AG04450 (cell line): ENCODE measurements at regions not wholly inside any gene's neighbourhood (a gene's known extent, or its start where the extent isn't known, plus 50 kb on each side); places are given as distances from the start of the nearest gene placed in this dataset.
"Not testable (repeated sequence)": the region's sequence is repeated elsewhere in the genome, so short reads cannot be mapped to it uniquely, and the experiment has no call there.

Experiments used
- CTCF ChIA-PET: fragments of 300-600, 350-600 bp; formaldehyde crosslinking; extraction: SDS; loops from one replicate; lab custom pipeline; 2022; ENCODE audit warnings: antibody characterized with exemption, inconsistent platforms; lab: Charles Lee
- POLR2A ChIA-PET: fragments of 350-600 bp; formaldehyde crosslinking; extraction: SDS; loops from one replicate; lab custom pipeline; 2021; ENCODE audit warnings: antibody characterized with exemption, inconsistent platforms; lab: Yijun Ruan, JAX
- DNase-seq: peaks from one replicate; pipeline ENCODE4 v3.0.0-alpha.2; 2011; ENCODE audit warnings: low read depth, low spot score
- H3K27ac ChIP-seq: one replicate; pipeline ENCODE4 v1.5.1; 2012; ENCODE audit warnings: low read depth, low read length, control low read depth
- H3K27me3 ChIP-seq: one replicate; pipeline ENCODE4 v1.6.0; 2012; ENCODE audit warnings: low read length; ENCODE audit not compliant: control insufficient read depth, insufficient read depth
- H3K4me3 ChIP-seq: 2 replicates; pipeline ENCODE4 v1.5.1; 2011; ENCODE audit warnings: mild to moderate bottlenecking, low read depth, low read length, control low read depth
- H3K9me3 ChIP-seq: 2 replicates; pipeline ENCODE4 v1.5.1; 2012; ENCODE audit warnings: low read length; ENCODE audit not compliant: control insufficient read depth, insufficient read depth
- TF ChIP-seq, protein P1 (sequence below): IDR thresholded peaks from 2 replicates; pipeline ENCODE4 v1.5.1; 2011; ENCODE audit warnings: low read depth, low read length, control low read depth, inconsistent platforms

DNA sequence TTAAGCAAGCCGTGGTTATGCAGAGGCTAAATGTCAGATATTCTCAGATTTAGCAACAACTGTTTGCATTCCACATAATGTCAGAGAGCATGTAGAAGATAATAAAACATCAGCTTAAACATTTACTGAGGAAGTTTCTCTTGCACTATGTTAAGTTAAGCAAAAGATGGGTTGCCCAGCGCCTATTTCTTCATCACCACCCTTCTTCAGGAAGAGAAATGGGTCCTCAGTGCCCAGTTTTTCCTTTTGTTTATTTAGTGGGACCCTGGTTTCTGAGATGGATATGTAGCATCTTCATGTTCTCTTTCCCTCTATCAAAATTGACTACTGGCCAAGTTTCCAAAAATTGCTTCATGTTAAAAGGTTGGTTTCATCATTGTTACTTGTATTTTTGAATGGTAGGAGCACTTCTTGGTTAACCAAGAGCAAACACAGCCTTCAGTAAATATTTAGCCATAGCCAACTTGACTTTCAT is 356.8 kb downstream of the RFC3 start:
- CTCF ChIA-PET: no interaction called here
- H3K4me3 ChIP-seq: no peak overlapping the region
- POLR2A ChIA-PET: interaction anchor here (0.8 kb wide), 1 partner anchor 21 kb away, joined by 3 read pairs; no protein-coding TSS in a partner anchor
- TF ChIP-seq, protein P1, sequence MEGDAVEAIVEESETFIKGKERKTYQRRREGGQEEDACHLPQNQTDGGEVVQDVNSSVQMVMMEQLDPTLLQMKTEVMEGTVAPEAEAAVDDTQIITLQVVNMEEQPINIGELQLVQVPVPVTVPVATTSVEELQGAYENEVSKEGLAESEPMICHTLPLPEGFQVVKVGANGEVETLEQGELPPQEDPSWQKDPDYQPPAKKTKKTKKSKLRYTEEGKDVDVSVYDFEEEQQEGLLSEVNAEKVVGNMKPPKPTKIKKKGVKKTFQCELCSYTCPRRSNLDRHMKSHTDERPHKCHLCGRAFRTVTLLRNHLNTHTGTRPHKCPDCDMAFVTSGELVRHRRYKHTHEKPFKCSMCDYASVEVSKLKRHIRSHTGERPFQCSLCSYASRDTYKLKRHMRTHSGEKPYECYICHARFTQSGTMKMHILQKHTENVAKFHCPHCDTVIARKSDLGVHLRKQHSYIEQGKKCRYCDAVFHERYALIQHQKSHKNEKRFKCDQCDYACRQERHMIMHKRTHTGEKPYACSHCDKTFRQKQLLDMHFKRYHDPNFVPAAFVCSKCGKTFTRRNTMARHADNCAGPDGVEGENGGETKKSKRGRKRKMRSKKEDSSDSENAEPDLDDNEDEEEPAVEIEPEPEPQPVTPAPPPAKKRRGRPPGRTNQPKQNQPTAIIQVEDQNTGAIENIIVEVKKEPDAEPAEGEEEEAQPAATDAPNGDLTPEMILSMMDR: no peak
- H3K27me3 ChIP-seq: no peaks in the 10 kb centered on the region
- H3K27ac ChIP-seq: no peak overlapping the region
- H3K9me3 ChIP-seq: no peaks in the 10 kb centered on the region
- no peak for DNase-seq

DNA sequence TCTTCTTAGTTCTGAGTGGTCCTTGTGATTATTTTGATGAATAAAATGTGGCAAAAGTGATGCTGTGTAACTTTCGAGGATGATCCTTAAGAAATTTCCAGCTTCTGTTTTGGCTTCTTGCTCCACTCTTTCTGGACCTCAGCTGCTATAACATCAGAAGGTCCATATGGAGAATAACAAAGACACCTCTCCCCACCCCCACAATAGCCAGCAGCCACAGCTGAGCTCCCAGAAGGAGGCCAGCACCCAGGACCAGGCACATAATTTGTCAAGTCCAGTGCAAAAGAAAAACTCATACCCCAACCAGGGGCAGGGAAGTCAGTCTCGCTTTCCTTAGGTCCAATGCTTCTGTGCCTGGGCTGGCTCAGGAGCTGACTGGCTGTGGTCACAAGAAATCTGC is 357.6 kb downstream of the RFC3 start:
- no peak overlapping the region for H3K27ac ChIP-seq
- ChIA-PET CTCF (no interaction called here), POLR2A (no interaction called here)
- H3K9me3 ChIP-seq: no peaks in the 10 kb centered on the region
- H3K27me3 ChIP-seq: no peaks in the 10 kb centered on the region
- H3K4me3 ChIP-seq: no peak overlapping the region
- no peak for DNase-seq
- TF ChIP-seq, protein P1: no peak

- H3K27ac ChIP-seq: no peak overlapping the region
- H3K9me3 ChIP-seq: no peaks in the 10 kb centered on the region
- no peak for DNase-seq
- H3K4me3 ChIP-seq: no peak overlapping the region
- ChIA-PET CTCF (no interaction called here), POLR2A (no interaction called here)
- no peaks in the 10 kb centered on the region for H3K27me3 ChIP-seq
- TF ChIP-seq, protein P1: no peak
These were observed 358.7 kb downstream of the RFC3 start for GRCh38 chr13:34176633-34177032.

GRCh38 chr13:34179481-34179880 is 361.5 kb downstream of the RFC3 start:
- Histone ChIP-seq H3K4me3 (no peak overlapping the region), H3K27me3 (no peaks in the 10 kb centered on the region), H3K9me3 (no peaks in the 10 kb centered on the region), H3K27ac (no peak overlapping the region)
- TF ChIP-seq, protein P1: no peak
- CTCF ChIA-PET: no interaction called here
- POLR2A ChIA-PET: no interaction called here
- no peak for DNase-seq

GRCh38 chr13:34179927-34180326 is 362.0 kb downstream of the RFC3 start:
- TF ChIP-seq, protein P1: no peak
- ChIA-PET POLR2A (no interaction called here), CTCF (no interaction called here)
- Histone ChIP-seq H3K4me3 (no peak overlapping the region), H3K27me3 (no peaks in the 10 kb centered on the region), H3K9me3 (no peaks in the 10 kb centered on the region), H3K27ac (no peak overlapping the region)
- no peak for DNase-seq

DNA sequence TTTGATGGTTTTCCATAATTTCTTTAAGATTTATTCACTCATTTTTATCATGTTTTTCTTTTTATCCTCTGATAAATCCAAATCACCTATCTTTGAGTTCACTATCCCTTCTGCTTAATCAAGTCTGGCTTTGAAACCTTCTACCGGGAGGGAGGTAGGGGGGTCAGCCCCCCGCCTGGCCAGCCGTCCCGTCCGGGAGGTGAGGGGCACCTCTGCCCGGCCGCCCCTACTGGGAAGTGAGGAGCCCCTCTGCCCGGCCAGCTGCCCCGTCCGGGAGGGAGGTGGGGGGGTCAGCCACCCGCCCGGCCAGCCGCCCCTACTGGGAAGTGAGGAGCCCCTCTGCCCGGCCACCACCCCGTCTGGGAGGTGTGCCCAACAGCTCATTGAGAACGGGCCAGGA is 363.3 kb downstream of the RFC3 start:
- H3K4me3 ChIP-seq, H3K9me3 ChIP-seq, H3K27ac ChIP-seq, CTCF ChIA-PET, POLR2A ChIA-PET, H3K27me3 ChIP-seq, DNase-seq: not testable (repeated sequence)
